HEK293T (cell line): ENCODE measurements at regions not wholly inside any gene's neighbourhood (a gene's known extent, or its start where the extent isn't known, plus 50 kb on each side); places are given as distances from the start of the nearest gene placed in this dataset.

Source experiments
- ARNT ChIP-seq: fragments of 450-650 bp; IDR thresholded peaks from 2 replicates; pipeline ENCODE4 v1.6.1; 2017; ENCODE audit warnings: mild to moderate bottlenecking
- BHLHE40 ChIP-seq: fragments of 450-650 bp; IDR thresholded peaks from 2 replicates; pipeline ENCODE4 v1.6.1; 2016; ENCODE audit warnings: mild to moderate bottlenecking, moderate library complexity, borderline replicate concordance
- ELF4 ChIP-seq: fragments of 450-650 bp; IDR thresholded peaks from 2 replicates; pipeline ENCODE4 v1.6.1; 2017; ENCODE audit warnings: antibody characterized with exemption
- FOXA1 ChIP-seq: fragments of 450-650 bp; IDR thresholded peaks from 2 replicates; pipeline ENCODE4 v1.6.1; 2016; ENCODE audit warnings: mild to moderate bottlenecking
- FOXK2 ChIP-seq: fragments of 450-650 bp; IDR thresholded peaks from 2 replicates; pipeline ENCODE4 v1.6.1; 2016; ENCODE audit warnings: mild to moderate bottlenecking
- FOXM1 ChIP-seq: fragments of 450-650 bp; IDR thresholded peaks from 2 replicates; pipeline ENCODE4 v1.6.1; 2017; ENCODE audit warnings: mild to moderate bottlenecking, borderline replicate concordance
- HDGF ChIP-seq: fragments of 450-650 bp; IDR thresholded peaks from 2 replicates; pipeline ENCODE4 v1.6.1; 2017; ENCODE audit warnings: antibody characterized with exemption, borderline replicate concordance
- NFRKB ChIP-seq: fragments of 450-650 bp; IDR thresholded peaks from 2 replicates; pipeline ENCODE4 v1.6.1; 2016; ENCODE audit warnings: mild to moderate bottlenecking, moderate library complexity
- SP1 ChIP-seq: fragments of 450-650 bp; IDR thresholded peaks from 2 replicates; pipeline ENCODE4 v1.6.1; 2017
- SUZ12 ChIP-seq: fragments of 450-650 bp; IDR thresholded peaks from 2 replicates; pipeline ENCODE4 v1.6.1; 2016; ENCODE audit warnings: mild to moderate bottlenecking
- ZNF384 ChIP-seq: fragments of 450-650 bp; IDR thresholded peaks from 2 replicates; pipeline ENCODE4 v1.6.1; 2016
- TF ChIP-seq, protein P1 (sequence below): fragments of 450-650 bp; IDR thresholded peaks from 2 replicates; pipeline ENCODE4 v1.6.1; 2016

DNA sequence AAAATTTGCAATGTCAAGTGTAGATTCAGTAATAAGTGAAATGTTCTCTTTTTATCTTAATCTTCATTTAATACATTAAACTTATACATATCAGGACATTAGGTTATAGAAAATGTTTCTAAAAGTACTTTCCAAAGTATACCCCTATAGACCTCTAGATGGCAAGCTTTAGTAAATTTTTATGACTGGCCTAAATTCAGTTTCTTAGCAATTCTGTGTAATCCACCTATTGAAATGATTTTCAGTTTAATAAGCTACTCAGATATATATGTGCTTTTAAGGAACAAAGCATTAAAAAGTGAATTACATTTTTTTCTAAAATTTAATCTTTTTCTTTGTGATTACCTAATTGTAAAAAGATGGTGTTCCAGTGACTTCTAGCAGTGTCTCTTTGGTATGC is 342.2 kb downstream of the GBE1 start:
- TF ChIP-seq SUZ12 (no peak), FOXM1 (no peak), HDGF (no peak), ARNT (no peak), FOXA1 (no peak), NFRKB (no peak), ZNF384 (no peak), FOXK2 (no peak), SP1 (no peak), ELF4 (no peak), BHLHE40 (no peak)
- TF ChIP-seq, protein P1, sequence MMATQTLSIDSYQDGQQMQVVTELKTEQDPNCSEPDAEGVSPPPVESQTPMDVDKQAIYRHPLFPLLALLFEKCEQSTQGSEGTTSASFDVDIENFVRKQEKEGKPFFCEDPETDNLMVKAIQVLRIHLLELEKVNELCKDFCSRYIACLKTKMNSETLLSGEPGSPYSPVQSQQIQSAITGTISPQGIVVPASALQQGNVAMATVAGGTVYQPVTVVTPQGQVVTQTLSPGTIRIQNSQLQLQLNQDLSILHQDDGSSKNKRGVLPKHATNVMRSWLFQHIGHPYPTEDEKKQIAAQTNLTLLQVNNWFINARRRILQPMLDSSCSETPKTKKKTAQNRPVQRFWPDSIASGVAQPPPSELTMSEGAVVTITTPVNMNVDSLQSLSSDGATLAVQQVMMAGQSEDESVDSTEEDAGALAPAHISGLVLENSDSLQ = no peak
